HG03045 (cell line): ENCODE measurements at regions not wholly inside any gene's neighbourhood (a gene's known extent, or its start where the extent isn't known, plus 50 kb on each side); places are given as distances from the start of the nearest gene placed in this dataset.

Experiments used
- ATAC-seq: cut with Tn5 transposase; IDR thresholded peaks from one replicate; pipeline ENCODE4 v1.9.1; 2021; ENCODE audit warnings: mild to moderate bottlenecking, moderate library complexity; ENCODE audit not compliant: unreplicated experiment

DNA sequence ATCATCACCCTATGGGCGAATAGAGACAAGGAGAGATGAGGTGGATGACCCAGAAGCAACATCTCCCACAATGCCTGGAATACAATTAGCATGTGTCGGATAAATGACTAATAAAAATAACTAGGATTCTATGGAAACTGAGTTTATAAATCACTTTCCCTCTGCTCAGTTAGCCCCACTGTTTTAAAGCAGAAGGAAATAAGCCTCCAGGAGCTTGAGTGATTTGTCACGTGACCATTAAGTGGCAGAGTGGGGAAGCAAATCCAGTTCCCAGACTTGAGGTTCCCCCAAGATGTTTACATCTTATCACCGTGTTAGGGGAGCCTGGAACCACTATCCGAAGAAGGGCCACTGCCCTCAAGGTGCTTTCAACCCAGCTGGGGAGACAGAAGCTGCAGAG is 136.5 kb upstream of the CCND2 start:
- ATAC-seq: no peak

DNA sequence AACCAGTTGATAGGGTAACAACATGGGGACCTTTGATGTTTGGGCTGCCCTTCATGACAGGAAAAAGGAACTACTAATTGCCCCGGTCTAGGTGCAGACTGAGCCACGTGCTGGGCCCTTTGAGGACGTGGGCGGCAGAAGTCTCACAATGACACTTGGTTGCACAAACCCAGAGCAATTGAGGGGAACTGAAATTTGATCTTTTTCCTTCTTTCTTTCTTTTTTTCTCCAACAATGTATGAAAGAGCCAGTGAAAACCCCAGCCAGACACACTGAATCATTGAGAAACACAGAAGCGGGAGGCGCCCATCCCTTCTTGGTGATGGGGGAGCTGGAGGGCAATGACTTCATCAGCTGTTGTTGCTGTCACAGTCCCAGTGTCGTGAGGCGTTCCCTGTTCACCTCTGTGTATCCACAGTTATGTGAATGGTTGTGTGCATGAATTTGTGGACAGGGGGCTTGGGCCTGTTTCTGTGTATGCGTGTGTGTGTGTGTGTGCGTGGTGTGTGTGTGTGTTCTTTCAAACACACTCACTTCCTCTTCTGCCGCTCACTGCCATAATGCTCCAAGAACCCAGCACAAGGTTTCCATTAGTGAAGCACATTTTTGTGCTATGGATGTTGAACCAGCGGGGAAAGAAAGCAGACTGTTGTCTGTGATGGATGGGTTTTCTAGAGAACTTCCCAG is 137.5 kb upstream of the CCND2 start:
- peak; percentile 77 for ATAC-seq

DNA sequence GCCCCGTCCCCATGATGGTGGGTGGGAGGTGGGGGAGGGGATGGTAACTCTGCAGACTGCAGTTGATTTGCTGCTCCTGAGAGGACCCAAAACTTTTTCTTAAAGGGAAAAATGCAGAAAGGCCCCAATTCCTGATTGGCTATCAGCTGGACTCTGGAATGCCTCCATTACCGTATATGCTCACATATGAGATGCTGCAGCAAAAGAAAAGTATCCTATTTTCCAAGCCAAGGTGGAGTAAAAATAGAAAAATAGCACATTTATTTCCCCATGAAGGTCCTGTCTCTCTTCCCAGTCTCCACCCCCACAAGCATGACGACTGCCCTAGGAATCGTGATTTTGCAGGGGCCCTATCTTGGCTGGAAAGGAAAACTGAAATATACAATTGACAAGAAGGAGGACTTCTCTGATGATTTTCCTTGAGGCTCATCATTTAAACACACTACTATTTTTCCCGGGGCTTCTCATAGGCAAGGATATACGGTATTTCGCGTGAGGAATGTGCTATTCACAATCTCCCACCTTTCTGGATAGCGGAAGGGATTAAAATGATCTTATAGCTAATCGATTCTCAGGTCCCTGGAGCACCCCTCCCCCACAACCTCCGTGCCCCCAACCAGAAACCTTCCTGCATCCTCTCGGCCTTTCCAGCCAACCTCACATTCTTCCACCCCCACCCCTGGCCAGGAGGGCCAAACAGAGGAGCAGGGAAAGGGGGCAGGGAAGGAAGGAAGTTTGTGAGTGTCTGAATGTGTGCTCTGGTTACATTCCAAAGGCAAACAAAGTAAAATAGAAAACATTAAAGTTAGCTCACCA is 138.9 kb upstream of the CCND2 start:
- no peak for ATAC-seq

DNA sequence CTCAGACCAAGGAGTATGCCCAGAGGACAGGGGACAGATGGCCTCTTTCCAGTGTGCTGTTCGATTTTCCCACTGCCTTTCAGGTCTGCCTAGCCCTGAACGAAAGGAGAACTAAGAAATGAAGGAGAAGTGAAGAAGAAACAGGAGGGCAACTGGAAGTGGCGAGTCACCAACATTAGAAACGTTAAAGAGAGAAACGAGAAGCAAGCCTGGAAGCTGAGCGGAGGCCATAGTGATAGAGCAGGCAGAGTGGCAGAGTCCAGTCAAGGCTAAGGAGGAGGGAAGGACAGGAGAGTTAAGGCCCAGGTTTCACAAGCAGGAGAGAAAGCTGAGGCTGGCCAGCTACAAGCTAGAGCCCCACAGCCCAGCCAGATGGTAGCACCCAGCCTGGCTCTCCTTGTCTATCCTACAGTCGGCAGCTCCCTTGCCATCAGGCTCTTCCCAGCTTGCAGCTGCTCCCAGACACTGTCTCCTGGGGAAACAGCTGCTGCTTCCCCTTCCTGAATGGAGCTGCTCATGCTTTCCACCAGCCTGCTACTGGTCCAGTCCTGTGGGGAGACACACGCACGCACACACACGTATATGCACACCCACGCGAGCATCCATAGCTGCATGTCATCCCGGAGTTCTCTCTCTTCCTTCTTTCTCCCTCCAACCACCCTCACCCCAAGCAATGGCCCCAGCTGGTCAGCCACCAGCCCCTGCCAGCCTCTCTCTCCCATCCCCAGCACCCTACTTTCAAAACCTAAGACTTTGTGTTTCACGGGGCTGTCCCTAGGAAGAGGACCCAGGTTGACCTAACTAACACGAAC is 139.7 kb upstream of the CCND2 start:
- ATAC-seq: no peak

DNA sequence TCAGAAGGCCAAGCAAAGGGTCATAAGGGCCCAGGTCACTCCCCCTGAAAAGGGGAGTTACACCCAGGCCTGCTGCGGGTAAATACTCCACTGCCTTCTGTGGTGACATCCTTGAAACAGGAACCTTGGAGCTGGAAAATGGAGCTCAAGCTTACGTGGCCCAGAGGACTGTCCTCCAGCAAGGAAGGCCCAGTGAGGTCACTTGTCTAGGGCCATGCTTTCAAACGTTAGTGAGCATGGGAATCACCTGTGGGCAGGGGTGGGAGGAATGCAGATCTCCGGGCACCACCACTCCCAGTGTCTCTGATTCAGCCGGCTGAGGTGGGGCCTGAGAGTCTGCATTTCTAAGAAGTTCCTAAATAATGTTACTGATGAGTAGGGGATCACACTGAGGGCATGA is 140.5 kb upstream of the CCND2 start:
- no peak for ATAC-seq

DNA sequence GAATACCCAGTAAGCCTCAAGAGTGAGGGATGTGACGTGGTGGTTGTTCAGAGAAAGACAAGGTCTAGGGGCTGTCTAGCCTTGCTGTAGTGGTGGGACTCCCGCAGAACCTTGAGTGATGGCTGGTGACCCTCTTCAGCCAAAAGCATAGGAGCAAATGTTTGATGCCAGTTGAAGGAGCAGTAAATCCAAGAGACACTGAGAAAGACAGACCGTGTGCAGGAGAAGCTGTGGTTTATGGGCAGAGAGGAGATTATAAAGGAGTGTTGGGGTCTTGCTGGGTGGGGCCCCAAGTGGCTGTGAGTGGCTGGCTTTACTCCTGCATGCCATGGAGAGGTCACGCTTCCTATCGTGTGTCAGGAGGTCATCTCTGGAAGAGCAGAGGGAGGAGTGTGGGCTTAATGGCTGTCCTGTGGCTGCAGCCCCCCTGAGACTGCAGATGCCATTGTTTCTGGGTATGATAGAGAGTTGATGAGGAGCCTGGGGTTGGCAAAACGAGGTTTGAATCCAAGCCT is 152.0 kb upstream of the CCND2 start:
- ATAC-seq: no peak

DNA sequence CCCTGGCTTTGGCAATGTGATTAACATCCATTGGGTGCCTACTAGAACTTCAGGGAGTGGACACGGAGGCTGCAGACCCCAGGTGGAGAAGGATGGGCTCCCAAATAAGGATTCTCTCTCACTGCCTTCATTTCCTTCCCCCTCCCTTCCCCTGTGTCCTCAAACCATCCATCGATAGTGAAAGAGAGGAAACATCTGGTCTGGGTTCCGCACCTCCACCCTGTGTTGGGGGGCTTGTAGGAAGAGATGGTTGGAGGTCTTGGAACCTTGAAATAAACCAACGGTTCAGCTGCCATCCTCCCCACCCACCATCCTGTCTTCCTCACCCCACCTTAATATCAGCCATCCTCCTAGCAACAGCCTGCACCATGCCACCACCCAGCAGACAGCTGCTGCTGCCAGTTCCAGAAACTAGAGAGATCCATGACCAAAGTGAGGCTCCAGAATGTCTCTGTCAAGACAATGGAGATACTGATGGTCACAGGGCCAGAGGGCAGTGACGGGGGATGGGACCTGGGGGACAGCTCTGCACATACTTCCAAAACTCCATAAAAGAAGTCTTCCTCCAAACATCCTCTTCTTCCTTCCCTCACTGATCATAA is 153.1 kb upstream of the CCND2 start:
- ATAC-seq: no peak

DNA sequence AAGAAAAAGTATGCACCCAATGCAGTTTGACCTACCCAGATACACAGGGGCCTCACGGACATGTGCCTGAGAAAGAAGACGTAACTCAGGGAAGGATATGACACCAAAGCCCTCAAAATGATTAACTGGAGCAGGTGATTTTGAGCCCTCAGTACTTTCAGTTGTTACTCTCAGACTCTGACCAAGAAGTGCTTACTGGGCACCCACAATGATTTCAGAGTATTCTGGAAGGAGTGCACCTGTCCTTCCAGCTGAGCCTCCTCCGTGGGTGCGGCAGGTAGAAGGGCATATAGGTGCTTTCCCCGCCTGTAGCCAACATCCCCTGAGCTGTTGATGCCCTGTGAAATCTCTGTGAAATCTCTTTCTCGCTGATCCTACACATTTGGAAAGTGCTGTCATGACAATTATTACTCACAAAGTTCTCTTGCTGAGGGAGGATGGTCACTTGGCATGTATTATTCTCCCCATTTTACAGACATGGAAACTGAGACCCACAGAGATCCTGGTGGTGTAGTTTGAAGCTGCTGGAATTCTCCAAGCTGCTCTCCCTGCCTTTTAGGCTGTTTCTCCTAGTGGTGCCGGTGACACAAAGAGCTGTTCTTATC is 154.3 kb upstream of the CCND2 start:
- peak; percentile 71 for ATAC-seq

DNA sequence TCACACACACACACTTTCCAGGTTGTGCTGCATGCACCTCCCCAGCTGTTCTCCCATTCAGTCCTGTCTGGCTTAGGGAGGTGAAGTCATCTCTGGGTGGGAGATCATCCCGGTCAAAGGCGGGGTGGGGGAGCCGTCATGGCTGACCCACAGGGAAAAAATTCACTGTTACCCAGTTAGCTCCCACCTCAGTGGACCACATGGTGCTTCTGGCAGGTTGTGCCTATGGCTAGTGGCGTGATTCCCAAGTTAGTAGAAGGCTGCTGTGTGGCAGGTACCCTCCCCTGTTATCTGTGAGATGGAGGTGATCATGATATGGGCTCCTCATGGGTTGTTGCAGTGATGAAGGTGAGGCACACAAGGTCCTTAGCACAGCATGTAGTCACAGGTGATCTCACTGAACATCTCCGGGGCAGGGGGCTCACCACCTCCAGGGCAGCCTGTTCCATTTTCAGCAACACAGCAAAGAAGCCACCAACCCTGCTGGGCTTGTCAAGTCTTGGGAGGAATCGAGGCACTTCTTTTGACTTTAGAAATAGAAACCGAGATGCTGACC is 154.9 kb upstream of the CCND2 start:
- ATAC-seq: no peak

DNA sequence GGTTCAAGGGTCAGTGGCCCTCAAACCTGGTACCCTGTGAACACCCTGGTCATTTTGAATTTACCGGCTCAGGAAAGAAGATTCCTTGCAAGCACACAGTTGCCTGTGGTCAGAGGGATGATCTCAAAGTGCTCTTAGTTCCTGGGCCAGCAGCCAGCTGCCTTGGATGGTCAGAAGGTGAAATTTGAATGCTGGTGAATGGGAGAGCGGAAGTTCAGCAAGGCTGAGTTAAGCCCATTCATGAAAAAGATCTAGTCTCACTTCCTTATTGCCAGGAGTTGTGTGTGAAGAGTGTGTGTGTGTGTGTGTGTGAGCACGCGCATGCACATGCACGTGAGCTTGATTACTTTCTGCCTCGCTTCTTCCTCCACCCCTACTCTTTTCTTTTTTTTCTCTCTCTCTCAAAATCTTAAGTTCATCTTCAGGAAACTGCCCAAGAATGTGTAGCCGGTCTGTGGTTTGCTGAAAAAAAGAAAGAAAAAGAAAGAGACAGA is 155.5 kb upstream of the CCND2 start:
- peak; percentile 50 for ATAC-seq

DNA sequence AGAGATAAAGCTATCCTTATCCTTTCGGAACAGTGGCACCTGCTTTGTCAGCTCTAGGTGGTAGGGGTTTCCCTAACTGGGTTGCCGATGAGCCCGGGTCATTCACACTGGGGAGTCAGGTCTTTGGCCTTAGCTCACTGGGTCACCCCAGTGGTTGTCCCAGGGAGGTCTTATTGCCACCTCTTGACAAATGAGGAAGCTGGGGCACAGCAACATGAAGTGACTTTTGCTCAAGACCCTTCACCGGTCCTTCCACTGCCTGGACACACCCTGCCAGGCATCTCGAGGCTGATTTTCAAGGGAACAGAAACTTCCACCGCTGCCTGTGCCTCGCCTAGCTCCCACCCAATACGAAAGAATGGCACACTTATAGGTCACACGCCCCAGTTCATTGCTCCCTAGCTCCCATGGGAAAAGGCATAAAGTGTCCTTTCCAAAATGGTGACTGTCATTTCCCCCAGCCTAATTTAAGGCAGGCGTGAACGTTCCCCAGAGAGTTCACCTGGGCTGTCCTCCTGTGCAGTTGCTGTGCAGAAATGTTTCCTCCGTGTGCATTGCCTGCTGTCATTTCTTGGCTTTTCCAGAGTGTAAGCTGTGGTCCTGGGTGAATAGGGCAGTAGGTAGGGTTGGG is 156.1 kb upstream of the CCND2 start:
- no peak for ATAC-seq

DNA sequence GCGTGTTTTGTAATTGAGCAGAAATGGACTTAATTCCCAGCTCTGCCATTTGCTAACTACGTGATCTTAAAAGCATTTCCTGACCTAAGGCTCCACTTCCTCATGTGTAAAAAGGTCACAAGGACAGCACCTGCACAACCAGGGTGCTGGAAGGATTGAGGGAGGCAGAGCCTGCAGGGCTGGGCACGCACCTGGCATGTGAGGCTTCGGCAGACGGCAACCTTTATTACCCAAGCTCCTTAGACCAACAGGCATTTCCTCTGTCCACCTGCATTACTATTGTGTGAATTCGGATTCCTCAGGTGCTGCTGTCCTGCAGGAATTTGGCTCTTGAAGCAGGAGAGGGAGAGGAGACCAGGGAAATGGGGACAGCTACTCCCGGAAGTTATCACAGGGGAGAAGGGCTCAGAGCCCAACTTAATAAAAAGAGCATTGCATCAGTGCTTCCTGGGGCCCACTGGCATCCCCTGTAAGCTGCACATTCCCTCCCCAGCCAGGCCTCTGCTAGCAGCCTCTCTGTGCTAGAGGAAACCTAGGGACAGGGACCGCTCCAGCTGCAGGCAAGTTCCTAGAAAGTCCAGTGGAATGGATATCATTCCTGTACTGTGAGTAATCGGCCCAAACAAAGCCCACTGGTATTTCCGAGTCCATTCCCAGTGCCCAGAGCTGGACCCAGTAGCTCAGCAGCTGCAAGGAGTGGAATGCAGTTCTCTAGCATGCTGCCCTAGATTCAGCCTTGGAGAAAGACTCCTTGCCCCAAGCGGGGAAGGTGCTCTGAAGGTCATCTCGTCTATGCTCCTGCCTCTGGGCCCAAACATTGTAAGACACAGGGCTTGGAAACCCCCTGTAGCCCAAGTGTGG is 157.1 kb upstream of the CCND2 start:
- ATAC-seq: no peak

DNA sequence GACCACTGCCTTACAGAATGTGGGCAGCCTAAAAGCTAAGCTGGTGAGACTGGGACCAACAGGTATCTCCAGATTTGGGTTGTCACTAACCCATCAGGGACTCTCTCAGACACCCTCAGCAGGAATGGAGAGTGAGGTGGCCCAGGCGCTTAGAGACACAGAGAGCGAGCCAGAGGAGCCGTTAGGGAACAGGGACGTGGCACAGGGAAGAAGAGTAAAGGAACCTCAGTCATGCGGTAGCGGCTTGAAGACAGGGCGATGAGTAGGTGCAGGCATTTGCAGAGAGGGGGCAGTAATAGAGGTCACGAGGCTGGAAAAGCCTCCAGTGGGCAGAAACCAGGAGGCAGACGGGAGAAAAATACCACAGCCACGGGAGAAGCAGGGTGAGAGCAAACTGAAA is 158.0 kb upstream of the CCND2 start:
- ATAC-seq: no peak

DNA sequence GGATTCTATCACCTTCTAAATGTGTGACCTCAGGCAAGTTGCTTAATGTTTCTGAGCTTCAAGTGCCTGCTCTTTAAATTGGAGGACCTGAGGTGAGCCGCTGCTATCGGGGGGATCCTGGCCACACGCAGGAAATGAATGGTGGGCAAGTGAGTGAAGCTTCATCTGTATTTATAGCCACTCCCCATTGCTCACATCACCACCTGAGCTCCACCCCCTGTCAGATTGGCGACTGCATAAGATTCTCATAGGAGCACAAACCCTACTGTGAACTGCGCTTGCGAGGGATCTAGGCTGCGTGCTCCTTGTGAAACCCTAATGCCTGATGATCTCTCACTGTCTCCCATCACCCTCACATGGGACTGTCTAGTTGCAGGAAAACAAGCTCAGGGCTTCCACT is 158.6 kb upstream of the CCND2 start:
- ATAC-seq: no peak

DNA sequence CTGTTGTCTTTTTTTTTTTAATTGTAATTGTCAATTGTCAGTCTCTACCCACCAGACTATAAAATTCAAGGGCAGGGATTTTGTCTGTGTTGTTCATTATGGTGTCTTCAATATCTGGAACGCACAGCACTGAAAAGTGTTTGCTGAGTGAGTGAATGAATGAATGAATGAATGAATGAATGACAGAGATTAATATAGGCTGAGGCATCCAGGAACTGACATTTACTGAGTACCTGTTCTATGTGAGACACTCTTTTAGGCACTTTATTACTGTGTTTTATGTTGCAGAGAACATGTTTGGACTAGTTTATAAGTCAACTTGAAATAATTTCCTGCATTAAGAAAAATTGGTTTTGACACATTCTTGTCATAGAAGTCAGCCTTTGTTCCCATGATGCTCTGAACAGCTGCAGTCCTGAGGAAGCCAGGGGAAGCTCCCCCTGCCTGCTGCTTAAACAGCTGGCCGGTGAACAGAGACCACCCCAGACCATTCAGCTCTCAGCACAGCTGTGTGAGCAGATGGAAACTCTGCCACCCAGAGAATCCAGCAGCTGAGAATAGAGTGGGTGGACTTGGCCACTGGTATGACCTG is 160.7 kb upstream of the CCND2 start:
- no peak for ATAC-seq

DNA sequence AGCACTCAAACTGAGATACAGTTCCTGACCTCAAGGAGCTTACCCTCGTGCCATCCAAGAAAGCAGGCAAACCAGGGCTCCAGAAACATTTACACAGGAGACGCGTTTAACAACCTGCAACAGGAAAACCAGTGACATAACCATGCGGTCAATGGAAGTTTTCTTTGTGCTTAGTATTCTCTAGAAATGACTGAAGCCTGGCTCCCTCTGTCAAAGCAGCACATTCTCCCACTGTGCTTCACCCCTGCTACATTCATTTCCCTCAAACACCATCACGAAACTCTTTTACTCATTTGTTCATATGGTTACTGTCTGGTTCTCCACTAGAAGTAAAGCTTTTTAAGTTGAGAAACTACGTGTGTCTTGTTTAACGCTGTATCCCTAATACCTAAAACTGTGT is 161.3 kb upstream of the CCND2 start:
- no peak for ATAC-seq

DNA sequence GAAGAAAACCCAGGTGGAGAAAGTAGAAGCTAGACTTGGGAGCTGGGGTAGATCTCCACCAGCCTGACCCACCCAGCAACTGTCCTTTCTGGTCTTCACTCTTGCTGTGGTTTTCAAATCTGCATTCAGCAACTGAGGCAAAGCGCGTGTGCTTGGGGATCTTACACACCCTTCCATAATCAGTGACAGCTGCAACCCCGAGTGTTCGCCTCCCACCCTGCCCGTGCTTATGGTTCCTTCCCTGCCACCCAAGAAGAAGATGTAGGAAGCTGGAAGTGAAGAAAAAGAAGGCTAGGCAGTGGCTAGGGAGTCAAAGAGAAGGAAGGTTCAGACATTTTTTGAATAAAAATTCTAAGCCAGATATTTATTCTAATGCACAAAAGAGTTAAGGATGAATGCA is 162.6 kb upstream of the CCND2 start:
- no peak for ATAC-seq

DNA sequence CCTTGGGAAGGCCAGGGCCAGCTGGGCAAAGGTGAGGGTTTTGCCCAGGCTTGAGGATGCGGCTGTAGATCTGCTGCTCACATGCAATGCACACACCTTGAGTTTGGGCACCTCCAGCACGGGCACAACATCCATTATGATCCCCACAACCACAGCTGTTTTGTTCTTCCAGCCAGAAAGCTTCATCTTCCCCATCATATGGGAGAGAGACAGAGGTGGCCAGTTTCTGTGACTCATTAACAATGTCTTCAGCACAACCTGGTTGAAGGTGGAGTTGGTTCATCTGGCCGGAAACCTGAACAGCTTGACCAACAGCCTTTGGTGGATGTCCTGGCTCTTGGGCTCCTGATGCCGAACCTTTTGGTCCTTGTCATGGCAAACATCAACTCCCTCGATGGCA is 163.7 kb upstream of the CCND2 start:
- no peak for ATAC-seq
